HG03097 (cell line): ENCODE measurements at regions not wholly inside any gene's neighbourhood (a gene's known extent, or its start where the extent isn't known, plus 50 kb on each side); places are given as distances from the start of the nearest gene placed in this dataset.
"Not testable (repeated sequence)": the region's sequence is repeated elsewhere in the genome, so short reads cannot be mapped to it uniquely, and the experiment has no call there.

Source experiments
- ATAC-seq: cut with Tn5 transposase; IDR thresholded peaks from one replicate; pipeline ENCODE4 v1.9.1; 2021; ENCODE audit not compliant: unreplicated experiment, low FRiP score

- ATAC-seq: no peak
Observed at GRCh38 chr21:14757533-14758327, 211.6 kb upstream of the SAMSN1 start.

DNA sequence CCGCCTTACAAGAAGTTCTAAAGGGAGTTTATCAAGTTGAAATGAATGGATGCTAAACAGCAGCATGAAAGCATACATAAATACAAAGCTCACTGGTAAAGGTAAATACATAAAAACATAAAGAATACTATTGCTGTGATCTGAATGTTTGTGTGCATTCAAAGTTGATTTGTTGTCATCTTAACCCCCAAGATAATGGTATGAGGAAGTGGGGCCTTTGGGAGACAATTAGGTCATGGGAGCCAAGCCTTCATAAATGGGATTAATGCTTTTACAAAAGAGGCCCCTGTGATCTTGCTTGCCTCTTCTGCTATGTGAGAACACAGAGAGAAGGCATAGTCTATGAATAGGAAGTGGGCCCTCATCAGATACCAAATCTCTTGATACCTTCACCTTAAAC, 209.0 kb upstream of the SAMSN1 start:
- ATAC-seq: no peak

DNA sequence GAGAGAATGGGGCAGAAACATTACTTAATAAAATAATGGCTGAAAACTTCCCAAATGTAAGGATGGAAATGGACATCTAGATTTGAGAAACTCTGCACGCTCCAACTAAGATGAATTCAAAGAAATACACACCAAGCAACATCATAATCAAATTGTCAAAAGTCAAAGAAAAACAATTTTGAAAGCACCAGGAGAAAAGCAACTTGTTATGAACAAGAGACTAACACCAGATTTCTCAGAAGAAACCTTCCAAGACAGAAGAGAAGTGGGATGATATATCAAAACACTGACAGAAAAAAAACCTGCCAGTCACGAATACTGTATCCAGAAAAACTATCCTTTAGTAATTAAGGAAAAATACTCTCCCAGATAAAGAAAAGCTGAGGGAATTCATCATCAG, 208.6 kb upstream of the SAMSN1 start:
- no peak for ATAC-seq

DNA sequence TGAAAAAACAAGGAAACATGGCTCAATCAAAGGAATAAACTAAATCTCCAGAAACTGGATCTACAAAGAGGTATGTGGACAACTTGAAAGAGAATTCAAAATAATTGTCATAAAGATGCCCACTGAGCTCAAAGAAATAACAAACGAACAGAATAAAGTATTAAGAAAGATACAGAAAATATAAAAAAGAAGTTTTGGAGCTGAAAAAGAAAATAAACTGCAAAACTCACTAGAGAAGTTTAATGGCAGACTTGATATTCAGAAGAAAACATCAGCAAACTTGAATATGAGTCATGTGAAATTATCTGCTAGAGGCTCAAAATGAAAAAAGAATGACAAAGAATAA, 208.1 kb upstream of the SAMSN1 start:
- ATAC-seq: no peak

- no peak for ATAC-seq
Observed at GRCh38 chr21:14753466-14754258, 207.5 kb upstream of the SAMSN1 start.

- no peak for ATAC-seq
Observed at GRCh38 chr21:14753069-14753465, 207.0 kb upstream of the SAMSN1 start.

- ATAC-seq: no peak
Observed at GRCh38 chr21:14752345-14752909, 206.3 kb upstream of the SAMSN1 start.

GRCh38 chr21:14751602-14752344, 205.7 kb upstream of the SAMSN1 start:
- ATAC-seq: no peak

DNA sequence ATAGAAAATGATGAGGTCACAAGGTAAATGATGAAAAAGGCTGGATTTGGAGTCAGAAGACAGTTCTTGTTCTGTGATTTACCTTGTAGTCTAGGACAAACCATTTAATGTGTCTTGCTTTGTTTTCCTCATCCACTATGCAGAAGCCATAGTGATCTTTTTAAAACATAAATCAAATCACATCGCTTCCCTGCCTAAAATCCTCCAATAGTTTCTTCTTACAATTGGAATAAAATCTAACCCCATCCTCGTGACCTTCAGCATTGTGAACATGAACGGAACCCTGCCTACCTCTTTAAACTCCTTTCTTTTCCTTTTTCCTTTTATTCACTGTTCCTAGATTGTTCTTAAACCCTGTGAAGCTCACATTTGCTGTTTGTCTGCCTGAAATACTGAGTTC, 204.9 kb upstream of the SAMSN1 start:
- ATAC-seq: no peak

DNA sequence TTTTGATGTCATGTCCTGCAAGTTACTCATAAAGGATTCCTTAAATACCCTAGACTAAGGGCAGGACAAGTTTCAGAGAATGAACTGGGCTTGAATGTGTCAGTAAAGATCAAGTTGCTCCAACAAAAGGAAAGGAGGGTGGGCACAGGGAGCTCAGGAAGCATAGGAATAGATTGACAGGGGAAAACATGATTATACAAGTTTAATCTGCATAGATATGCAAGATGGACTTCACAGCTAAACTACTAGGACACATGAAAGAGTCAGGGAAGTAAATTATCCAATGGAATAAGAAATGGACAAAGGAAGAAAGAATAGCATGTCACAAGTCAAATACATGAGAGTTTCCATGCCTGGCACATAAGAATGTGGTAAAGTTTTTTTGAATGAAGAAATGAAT, 203.9 kb upstream of the SAMSN1 start:
- ATAC-seq: no peak

GRCh38 chr21:14748662-14749061, 202.5 kb upstream of the SAMSN1 start:
- no peak for ATAC-seq

DNA sequence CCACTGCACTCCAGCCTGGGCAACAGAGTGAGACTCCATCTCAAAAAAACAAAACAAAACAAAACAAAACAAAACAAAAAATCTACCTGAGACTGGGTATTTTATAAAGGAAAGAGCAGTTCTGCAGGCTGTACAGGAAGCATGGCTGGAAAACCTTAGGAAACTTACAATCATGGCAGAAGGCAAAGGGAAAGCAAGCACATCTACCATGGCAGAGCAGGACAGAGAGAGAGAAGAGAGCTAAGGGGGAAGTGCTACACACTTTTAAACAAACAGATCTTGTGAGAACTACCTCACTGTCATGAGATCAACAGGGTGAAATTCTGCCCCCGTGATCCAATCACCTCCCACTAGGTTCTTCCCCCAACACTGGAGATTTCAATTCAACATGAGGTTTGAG, 198.3 kb upstream of the SAMSN1 start:
- ATAC-seq: no peak

GRCh38 chr21:14742119-14742518, 196.0 kb upstream of the SAMSN1 start:
- no peak for ATAC-seq

DNA sequence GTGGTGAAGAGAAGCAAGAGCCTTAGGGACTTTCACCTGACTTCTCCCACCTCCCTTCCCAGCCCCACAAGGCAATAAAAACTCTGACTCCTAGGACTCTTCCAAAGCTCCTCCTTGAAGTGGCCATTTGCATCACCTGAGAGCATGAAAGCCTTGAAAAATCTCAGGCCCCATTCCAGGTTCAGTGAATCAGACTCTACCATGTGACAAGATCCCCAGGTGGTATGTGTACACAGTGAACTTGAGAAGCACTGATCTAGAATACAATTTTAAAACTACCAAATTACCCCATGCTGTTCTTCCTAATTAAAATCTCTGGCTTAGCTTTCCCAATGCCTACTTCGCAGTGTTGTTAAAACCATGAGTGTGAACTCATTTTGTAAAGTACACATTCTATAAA, 195.1 kb upstream of the SAMSN1 start:
- no peak for ATAC-seq

DNA sequence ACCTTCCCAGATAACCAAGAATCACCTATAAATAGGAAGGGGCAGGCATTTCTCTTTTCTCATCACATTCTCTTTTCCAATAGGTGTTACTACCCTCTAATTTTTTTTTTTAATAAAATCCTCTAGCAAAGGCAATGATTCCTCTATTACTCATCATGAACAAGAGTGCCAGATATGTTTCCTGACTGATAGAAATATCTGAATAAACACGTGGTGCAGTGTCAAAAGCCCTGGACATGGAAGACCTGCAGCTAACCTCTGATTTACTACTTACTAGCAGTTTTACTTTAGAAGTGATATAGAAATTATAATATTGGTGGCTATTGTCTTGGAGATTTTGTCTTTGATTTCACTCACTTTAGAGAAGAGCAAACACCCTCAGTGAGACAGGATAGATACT, 194.6 kb upstream of the SAMSN1 start:
- ATAC-seq: no peak

DNA sequence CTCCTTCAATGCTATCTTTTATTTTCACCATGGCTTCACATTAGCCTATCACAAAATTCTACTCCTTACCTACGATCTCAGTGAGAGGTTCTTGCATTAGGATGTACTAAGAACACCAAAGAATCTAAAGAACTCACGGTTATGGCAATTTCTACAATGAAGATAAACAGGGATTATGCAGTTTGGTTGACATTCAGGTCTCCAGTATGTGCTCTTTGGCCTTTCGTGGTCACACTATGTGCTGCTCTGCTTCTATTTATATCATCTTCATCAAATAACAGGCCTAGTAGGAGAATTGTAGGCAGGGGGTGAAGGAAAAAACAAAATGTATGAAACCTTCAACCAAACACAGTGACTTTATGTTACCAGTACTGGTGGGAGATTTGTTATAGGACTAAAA, 194.0 kb upstream of the SAMSN1 start:
- ATAC-seq: no peak

DNA sequence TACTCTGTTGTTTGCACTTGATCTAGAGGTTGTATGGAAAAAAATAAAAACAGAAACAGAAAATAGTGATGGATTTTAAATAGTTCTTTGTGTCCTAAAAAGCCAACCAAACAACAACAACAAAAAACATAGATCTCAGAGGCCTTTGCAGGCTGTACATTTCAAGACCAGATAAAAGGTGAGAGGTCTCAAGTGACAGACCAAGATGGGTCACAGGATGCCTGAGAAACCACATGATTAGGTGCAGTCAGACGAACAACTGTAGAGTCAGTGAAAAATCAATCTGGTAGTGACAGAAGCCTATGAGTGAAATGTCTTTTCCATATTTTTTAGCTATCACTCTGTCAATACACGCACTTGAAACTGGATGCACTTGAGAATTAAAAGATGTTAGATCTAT, 193.5 kb upstream of the SAMSN1 start:
- no peak for ATAC-seq

DNA sequence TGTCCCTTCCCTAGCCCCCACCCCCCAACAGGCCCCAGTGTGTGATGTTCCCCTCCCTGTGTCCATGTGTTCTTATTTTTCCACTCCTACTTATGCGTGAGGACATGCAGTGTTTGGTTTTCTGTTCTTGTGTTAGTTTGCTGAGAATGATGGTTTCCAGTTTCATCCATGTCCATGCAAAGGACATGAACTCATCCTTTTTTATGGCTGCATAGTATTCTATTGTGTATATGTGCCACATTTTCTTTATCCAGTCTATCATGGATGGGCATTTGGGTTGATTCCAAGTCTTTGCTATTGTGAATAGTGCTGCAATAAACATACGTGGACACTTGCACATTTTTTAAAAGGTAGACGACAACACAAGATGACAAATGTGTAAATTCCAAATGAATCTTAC, 192.5 kb upstream of the SAMSN1 start:
- not testable (repeated sequence) for ATAC-seq

- ATAC-seq: no peak
Observed at GRCh38 chr21:14737922-14738321, 191.8 kb upstream of the SAMSN1 start.

DNA sequence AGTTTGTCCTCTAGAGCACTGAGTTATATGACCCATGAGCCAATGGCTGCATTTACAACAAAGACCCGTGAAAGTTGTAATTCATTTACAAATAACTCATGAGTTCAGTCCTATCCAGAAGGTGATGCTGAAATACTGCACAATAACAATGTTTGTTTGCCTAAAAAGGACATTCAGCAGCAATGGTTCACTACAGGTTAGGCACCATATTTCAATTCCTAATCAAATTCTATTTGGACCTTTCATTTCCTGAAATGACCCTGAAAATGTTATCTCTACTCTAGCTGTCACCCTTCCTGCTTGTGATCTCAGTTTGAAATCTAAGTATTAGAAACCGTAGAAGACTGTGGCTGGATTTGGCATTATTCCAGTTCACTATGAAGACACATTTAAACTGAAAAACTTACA, 191.2 kb upstream of the SAMSN1 start:
- no peak for ATAC-seq

GRCh38 chr21:14736672-14737071, 190.6 kb upstream of the SAMSN1 start:
- no peak for ATAC-seq
